ENCODE measurements at regions not wholly inside any gene's neighbourhood (a gene's known extent, or its start where the extent isn't known, plus 50 kb on each side); places are given as distances from the start of the nearest gene placed in this dataset.

- DNase-seq (ENCODE audit: low read depth in 3 of 3, low spot score in 2 of 3), result no peak
Measured at GRCh38 chr16:51453251-51453650, 302.2 kb upstream of the SALL1 start.

- DNase-seq (ENCODE audit: low read depth in 3 of 3, low spot score in 2 of 3), result no peak
Measured at GRCh38 chr16:51450909-51451308, 299.8 kb upstream of the SALL1 start.

GRCh38 chr16:51450376-51450775 lies 299.3 kb upstream of the SALL1 start:
- DNase-seq (ENCODE audit: low read depth in 3 of 3, low spot score in 2 of 3), result no peak

- no peak for DNase-seq (ENCODE audit: low read depth in 3 of 3, low spot score in 2 of 3)
Measured at GRCh38 chr16:51449441-51449840, 298.4 kb upstream of the SALL1 start.

- no peak for DNase-seq (ENCODE audit: low read depth in 3 of 3, low spot score in 2 of 3)
Measured at GRCh38 chr16:51445250-51445649, 294.2 kb upstream of the SALL1 start.

GRCh38 chr16:51443934-51444333 lies 292.9 kb upstream of the SALL1 start:
- no peak for DNase-seq (ENCODE audit: low read depth in 3 of 3, low spot score in 2 of 3)

- DNase-seq (ENCODE audit: low read depth in 3 of 3, low spot score in 2 of 3), result no peak
Measured at GRCh38 chr16:51442141-51442870, 291.2 kb upstream of the SALL1 start.

- DNase-seq (ENCODE audit: low read depth in 3 of 3, low spot score in 2 of 3), result no peak
Measured at GRCh38 chr16:51440131-51440889, 289.2 kb upstream of the SALL1 start.

GRCh38 chr16:51439271-51439670 lies 288.2 kb upstream of the SALL1 start:
- no peak for DNase-seq (ENCODE audit: low read depth in 3 of 3, low spot score in 2 of 3)

GRCh38 chr16:51436742-51437141 lies 285.7 kb upstream of the SALL1 start:
- DNase-seq (ENCODE audit: low read depth in 3 of 3, low spot score in 2 of 3), result no peak

GRCh38 chr16:51434567-51435198 lies 283.6 kb upstream of the SALL1 start:
- DNase-seq (ENCODE audit: low read depth in 3 of 3, low spot score in 2 of 3), result no peak

- DNase-seq (ENCODE audit: low read depth in 3 of 3, low spot score in 2 of 3), result no peak
Measured at GRCh38 chr16:51433599-51433998, 282.5 kb upstream of the SALL1 start.

GRCh38 chr16:51431517-51432241 lies 280.6 kb upstream of the SALL1 start:
- DNase-seq (ENCODE audit: low read depth in 3 of 3, low spot score in 2 of 3), result no peak

GRCh38 chr16:51430716-51431369 lies 279.8 kb upstream of the SALL1 start:
- no peak for DNase-seq (ENCODE audit: low read depth in 3 of 3, low spot score in 2 of 3)

- DNase-seq (ENCODE audit: low read depth in 3 of 3, low spot score in 2 of 3), result no peak
Measured at GRCh38 chr16:51429041-51429440, 278.0 kb upstream of the SALL1 start.

GRCh38 chr16:51427085-51427484 lies 276.0 kb upstream of the SALL1 start:
- DNase-seq (ENCODE audit: low read depth in 3 of 3, low spot score in 2 of 3), result no peak

GRCh38 chr16:51426276-51426675 lies 275.2 kb upstream of the SALL1 start:
- DNase-seq (ENCODE audit: low read depth in 3 of 3, low spot score in 2 of 3), result no peak

GRCh38 chr16:51420247-51420646 lies 269.2 kb upstream of the SALL1 start:
- no peak for DNase-seq (ENCODE audit: low read depth in 3 of 3, low spot score in 2 of 3)

- no peak for DNase-seq (ENCODE audit: low read depth in 3 of 3, low spot score in 2 of 3)
Measured at GRCh38 chr16:51419768-51420167, 268.7 kb upstream of the SALL1 start.

- DNase-seq (ENCODE audit: low read depth in 3 of 3, low spot score in 2 of 3), result no peak
Measured at GRCh38 chr16:51418258-51418657, 267.2 kb upstream of the SALL1 start.

- no peak for DNase-seq (ENCODE audit: low read depth in 3 of 3, low spot score in 2 of 3)
Measured at GRCh38 chr16:51416926-51417325, 265.9 kb upstream of the SALL1 start.
